ENCODE measurements at regions not wholly inside any gene's neighbourhood (a gene's known extent, or its start where the extent isn't known, plus 50 kb on each side); places are given as distances from the start of the nearest gene placed in this dataset.

- TF ChIP-seq CTCF (IDR thresholded peaks at IDR 0.05) (no peak), POLR2A (IDR thresholded peaks at IDR 0.05) (no peak)
Measured at GRCh38 chr3:171948674-171949073, 90.7 kb upstream of the FNDC3B start.
